ENCODE measurements at regions not wholly inside any gene's neighbourhood (a gene's known extent, or its start where the extent isn't known, plus 50 kb on each side); places are given as distances from the start of the nearest gene placed in this dataset.

- no peak overlapping the region for H3K4me3 ChIP-seq (ENCODE audit: low read depth in 2 of 2, low read length in 2 of 2)
- H3K27me3 ChIP-seq (ENCODE audit: control insufficient read depth, insufficient read depth, low read length): no peaks in the 10 kb centered on the region
- H3K27ac ChIP-seq (ENCODE audit: low read length): no peak overlapping the region
- intact Hi-C loops (cut with micrococcal nuclease; ENCODE audit: unreplicated experiment): no loop called here
- DNase-seq (ENCODE audit: low read depth, low spot score) (no peak), ATAC-seq (no peak)
- CTCF ChIA-PET: no interaction called here
- BruUV-seq (replicated peaks): no TSS peak
- in situ Hi-C loops (cut with HindIII; ENCODE audit: low pct_unique_long_range_greater_than_20kb, low sequenced_read_pairs): no loop called here
- H3K36me3 ChIP-seq (ENCODE audit: control insufficient read depth, insufficient read depth, low read length): no peaks in the 10 kb centered on the region; the same call in 1 of the 2 replicates
- no peaks in the 10 kb centered on the region for H3K9me3 ChIP-seq (ENCODE audit: control insufficient read depth, insufficient read depth, low read depth, low read length)
- POLR2A ChIA-PET: no interaction called here
- no peaks in the 10 kb centered on the region for H3K4me1 ChIP-seq (ENCODE audit: control insufficient read depth, insufficient read depth, low read length)
- TF ChIP-seq TCF7L2 (IDR thresholded peaks at IDR 0.05; ENCODE audit: low read depth, low read length) (no peak), CTCF (IDR thresholded peaks at IDR 0.05) (no peak)
Measured at GRCh38 chr4:35591035-35591434, 653.3 kb downstream of the ARAP2 start.

- intact Hi-C loops (cut with micrococcal nuclease; ENCODE audit: unreplicated experiment) (no loop called here), in situ Hi-C loops (cut with HindIII; ENCODE audit: low pct_unique_long_range_greater_than_20kb, low sequenced_read_pairs) (no loop called here)
- TF ChIP-seq TCF7L2 (IDR thresholded peaks at IDR 0.05; ENCODE audit: low read depth, low read length) (no peak), POLR2AphosphoS5 (IDR thresholded peaks at IDR 0.05; ENCODE audit: low read depth, low read length) (no peak), CTCF (IDR thresholded peaks at IDR 0.05) (no peak), REST (IDR thresholded peaks at IDR 0.05; ENCODE audit: insufficient read depth in 1 of 2, low read depth in 2 of 2, low read length in 1 of 2) (no peak)
- no peaks in the 10 kb centered on the region for H3K36me3 ChIP-seq (ENCODE audit: control insufficient read depth, insufficient read depth, low read length)
- DNase-seq (ENCODE audit: low read depth, low spot score): no peak
- no peak for ATAC-seq
- H3K4me3 ChIP-seq (ENCODE audit: low read depth in 2 of 2, low read length in 2 of 2): no peak overlapping the region
- H3K27ac ChIP-seq (ENCODE audit: low read length): no peak overlapping the region
- BruUV-seq (replicated peaks): no TSS peak
- no peaks in the 10 kb centered on the region for H3K27me3 ChIP-seq (ENCODE audit: control insufficient read depth, insufficient read depth, low read length)
- no peaks in the 10 kb centered on the region for H3K9me3 ChIP-seq (ENCODE audit: control insufficient read depth, insufficient read depth, low read depth, low read length)
- ChIA-PET POLR2A (no interaction called here), CTCF (no interaction called here)
- no peaks in the 10 kb centered on the region for H3K4me1 ChIP-seq (ENCODE audit: control insufficient read depth, insufficient read depth, low read length)
Measured at GRCh38 chr4:35604252-35604651, 640.1 kb downstream of the ARAP2 start.

- ChIA-PET CTCF (no interaction called here), POLR2A (no interaction called here)
- intact Hi-C loops (cut with micrococcal nuclease; ENCODE audit: unreplicated experiment): no loop called here
- H3K36me3 ChIP-seq (ENCODE audit: control insufficient read depth, insufficient read depth, low read length): no peaks in the 10 kb centered on the region
- BruUV-seq (replicated peaks): no TSS peak
- no peak overlapping the region for H3K27ac ChIP-seq (ENCODE audit: low read length)
- no peak for DNase-seq (ENCODE audit: low read depth, low spot score)
- no peak for TF ChIP-seq TCF7L2 (IDR thresholded peaks at IDR 0.05; ENCODE audit: low read depth, low read length)
- no peak for TF ChIP-seq REST (IDR thresholded peaks at IDR 0.05; ENCODE audit: insufficient read depth in 1 of 2, low read depth in 2 of 2, low read length in 1 of 2)
- no peak for TF ChIP-seq SIN3A (IDR thresholded peaks at IDR 0.05; ENCODE audit: borderline replicate concordance, insufficient read depth, low read depth, low read length)
- no peak for TF ChIP-seq POLR2AphosphoS5 (IDR thresholded peaks at IDR 0.05; ENCODE audit: low read depth, low read length)
- TF ChIP-seq CTCF (IDR thresholded peaks at IDR 0.05): no peak
- no peak overlapping the region for H3K4me3 ChIP-seq (ENCODE audit: low read depth in 2 of 2, low read length in 2 of 2)
- in situ Hi-C loops (cut with HindIII; ENCODE audit: low pct_unique_long_range_greater_than_20kb, low sequenced_read_pairs): no loop called here
- no peaks in the 10 kb centered on the region for H3K4me1 ChIP-seq (ENCODE audit: control insufficient read depth, insufficient read depth, low read length)
- no peaks in the 10 kb centered on the region for H3K9me3 ChIP-seq (ENCODE audit: control insufficient read depth, insufficient read depth, low read depth, low read length)
- no peak for ATAC-seq
- H3K27me3 ChIP-seq (ENCODE audit: control insufficient read depth, insufficient read depth, low read length): no peaks in the 10 kb centered on the region
Measured at GRCh38 chr4:35604724-35605123, 639.6 kb downstream of the ARAP2 start.

Measured in Panc1 (cell line).